Liver (tissue), 3 donors: ENCODE measurements at regions not wholly inside any gene's neighbourhood (a gene's known extent, or its start where the extent isn't known, plus 50 kb on each side); places are given as distances from the start of the nearest gene placed in this dataset.

Source experiments
- CTCF ChIP-seq: fragments of 150-350 bp; IDR thresholded peaks from 2 replicates; pipeline ENCODE4 v1.5.1; 2017; ENCODE audit warnings: improper control_type of control experiment, low read depth, low read length; ENCODE audit not compliant: missing input control
- JUND ChIP-seq, 2 donors: IDR thresholded peaks; 2 replicates each; pipeline ENCODE4 v1.6.1; 2016; ENCODE audit warnings: antibody characterized with exemption in 2 of 2
- MAX ChIP-seq: IDR thresholded peaks from 2 replicates; pipeline ENCODE4 v1.6.1; 2016; ENCODE audit warnings: antibody characterized with exemption
- RAD21 ChIP-seq, 2 donors: IDR thresholded peaks; 2 replicates each; pipeline ENCODE4 v1.6.1; 2016; ENCODE audit warnings: antibody characterized with exemption in 2 of 2, mild to moderate bottlenecking in 2 of 2
- SP1 ChIP-seq: IDR thresholded peaks from 2 replicates; pipeline ENCODE4 v1.6.1; 2018; ENCODE audit warnings: antibody characterized with exemption, mild to moderate bottlenecking
- YY1 ChIP-seq: IDR thresholded peaks from 2 replicates; pipeline ENCODE4 v1.6.1; 2016; ENCODE audit warnings: antibody characterized with exemption, mild to moderate bottlenecking
- TF ChIP-seq, protein P1 (sequence below): IDR thresholded peaks from 2 replicates; pipeline ENCODE4 v1.6.1; 2016; ENCODE audit warnings: antibody characterized with exemption, mild to moderate bottlenecking
- donor health status: healthy.
- donor health status: healthy.

DNA sequence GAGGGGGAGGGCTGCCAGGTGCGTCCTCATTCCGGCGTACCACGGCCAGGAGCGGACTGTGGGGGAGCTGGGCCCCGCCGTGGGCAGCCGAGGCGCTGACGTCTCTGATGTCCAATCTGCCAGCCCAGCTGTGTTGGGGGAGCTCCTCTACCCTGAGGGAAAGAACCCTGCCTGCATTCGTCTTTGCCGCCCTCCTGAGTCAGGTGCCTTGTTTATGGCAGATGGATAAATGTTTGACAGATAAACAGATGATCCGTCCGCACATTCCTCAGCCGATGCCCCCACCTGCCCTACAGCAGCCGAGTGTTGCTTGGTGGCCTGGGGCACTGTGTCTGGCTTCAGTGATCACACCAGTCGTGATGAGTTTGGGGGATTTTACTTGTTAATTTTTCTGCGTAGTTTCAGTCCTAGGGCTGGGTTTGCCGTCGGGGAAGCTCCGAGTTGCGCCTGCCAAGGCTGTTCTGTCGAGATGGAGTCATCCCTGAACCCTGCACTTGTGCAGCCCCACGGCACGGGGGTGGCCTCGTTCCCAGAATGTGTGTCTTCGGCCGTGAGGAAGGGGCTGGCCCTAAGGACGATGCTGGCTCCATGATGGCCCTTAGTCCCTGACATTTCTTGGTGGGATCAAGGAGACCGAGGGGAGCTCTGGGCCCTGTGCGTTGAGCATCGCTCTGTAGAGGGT lies 1083.9 kb downstream of the BRD1 start:
- TF ChIP-seq, protein P1, sequence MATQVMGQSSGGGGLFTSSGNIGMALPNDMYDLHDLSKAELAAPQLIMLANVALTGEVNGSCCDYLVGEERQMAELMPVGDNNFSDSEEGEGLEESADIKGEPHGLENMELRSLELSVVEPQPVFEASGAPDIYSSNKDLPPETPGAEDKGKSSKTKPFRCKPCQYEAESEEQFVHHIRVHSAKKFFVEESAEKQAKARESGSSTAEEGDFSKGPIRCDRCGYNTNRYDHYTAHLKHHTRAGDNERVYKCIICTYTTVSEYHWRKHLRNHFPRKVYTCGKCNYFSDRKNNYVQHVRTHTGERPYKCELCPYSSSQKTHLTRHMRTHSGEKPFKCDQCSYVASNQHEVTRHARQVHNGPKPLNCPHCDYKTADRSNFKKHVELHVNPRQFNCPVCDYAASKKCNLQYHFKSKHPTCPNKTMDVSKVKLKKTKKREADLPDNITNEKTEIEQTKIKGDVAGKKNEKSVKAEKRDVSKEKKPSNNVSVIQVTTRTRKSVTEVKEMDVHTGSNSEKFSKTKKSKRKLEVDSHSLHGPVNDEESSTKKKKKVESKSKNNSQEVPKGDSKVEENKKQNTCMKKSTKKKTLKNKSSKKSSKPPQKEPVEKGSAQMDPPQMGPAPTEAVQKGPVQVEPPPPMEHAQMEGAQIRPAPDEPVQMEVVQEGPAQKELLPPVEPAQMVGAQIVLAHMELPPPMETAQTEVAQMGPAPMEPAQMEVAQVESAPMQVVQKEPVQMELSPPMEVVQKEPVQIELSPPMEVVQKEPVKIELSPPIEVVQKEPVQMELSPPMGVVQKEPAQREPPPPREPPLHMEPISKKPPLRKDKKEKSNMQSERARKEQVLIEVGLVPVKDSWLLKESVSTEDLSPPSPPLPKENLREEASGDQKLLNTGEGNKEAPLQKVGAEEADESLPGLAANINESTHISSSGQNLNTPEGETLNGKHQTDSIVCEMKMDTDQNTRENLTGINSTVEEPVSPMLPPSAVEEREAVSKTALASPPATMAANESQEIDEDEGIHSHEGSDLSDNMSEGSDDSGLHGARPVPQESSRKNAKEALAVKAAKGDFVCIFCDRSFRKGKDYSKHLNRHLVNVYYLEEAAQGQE, result no peak
- TF ChIP-seq CTCF, result no peak
- no peak for TF ChIP-seq JUND (IDR thresholded peaks at IDR 0.05)
- TF ChIP-seq MAX, result no peak
- no peak for TF ChIP-seq RAD21 (IDR thresholded peaks at IDR 0.05)
- TF ChIP-seq YY1, result no peak
- TF ChIP-seq SP1, result no peak
